DOHH2 (cell line): ENCODE measurements at regions not wholly inside any gene's neighbourhood (a gene's known extent, or its start where the extent isn't known, plus 50 kb on each side); places are given as distances from the start of the nearest gene placed in this dataset.

ENCODE experiments used
- EZH2phosphoT487 ChIP-seq: fragments of 200-600 bp; sonication (generic); IDR thresholded peaks from 2 replicates; pipeline ENCODE4 v1.6.1; 2017; ENCODE audit warnings: borderline replicate concordance, mild to moderate bottlenecking, antibody characterized with exemption, low read length, moderate library complexity, mixed read lengths
- TF ChIP-seq, protein P1 (sequence below): fragments of 200-600 bp; sonication (generic); IDR thresholded peaks from one replicate; pipeline ENCODE4 v1.5.1; 2014; ENCODE audit warnings: antibody characterized with exemption, mild to moderate bottlenecking, low read depth, low read length; ENCODE audit not compliant: poor library complexity, severe bottlenecking

DNA sequence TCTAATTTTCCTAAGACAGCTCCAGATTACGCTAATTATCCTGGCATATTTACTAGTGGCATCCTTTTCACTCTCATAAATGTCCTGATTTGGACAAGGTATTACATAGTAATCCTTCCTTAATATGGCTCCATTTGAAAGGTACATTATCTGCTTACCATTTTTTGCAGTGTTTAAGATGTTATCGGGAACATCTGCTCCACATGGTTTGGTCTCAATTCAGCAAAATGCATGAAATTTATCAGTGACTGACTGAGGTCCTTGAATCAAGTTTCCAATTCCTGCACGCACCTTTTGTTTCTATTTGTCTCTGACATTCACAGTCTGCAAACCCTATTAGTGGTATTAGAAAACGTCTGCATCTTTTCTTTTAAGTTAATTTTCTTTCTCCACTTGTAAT lies 384.1 kb upstream of the KIAA1217 start:
- TF ChIP-seq, protein P1, sequence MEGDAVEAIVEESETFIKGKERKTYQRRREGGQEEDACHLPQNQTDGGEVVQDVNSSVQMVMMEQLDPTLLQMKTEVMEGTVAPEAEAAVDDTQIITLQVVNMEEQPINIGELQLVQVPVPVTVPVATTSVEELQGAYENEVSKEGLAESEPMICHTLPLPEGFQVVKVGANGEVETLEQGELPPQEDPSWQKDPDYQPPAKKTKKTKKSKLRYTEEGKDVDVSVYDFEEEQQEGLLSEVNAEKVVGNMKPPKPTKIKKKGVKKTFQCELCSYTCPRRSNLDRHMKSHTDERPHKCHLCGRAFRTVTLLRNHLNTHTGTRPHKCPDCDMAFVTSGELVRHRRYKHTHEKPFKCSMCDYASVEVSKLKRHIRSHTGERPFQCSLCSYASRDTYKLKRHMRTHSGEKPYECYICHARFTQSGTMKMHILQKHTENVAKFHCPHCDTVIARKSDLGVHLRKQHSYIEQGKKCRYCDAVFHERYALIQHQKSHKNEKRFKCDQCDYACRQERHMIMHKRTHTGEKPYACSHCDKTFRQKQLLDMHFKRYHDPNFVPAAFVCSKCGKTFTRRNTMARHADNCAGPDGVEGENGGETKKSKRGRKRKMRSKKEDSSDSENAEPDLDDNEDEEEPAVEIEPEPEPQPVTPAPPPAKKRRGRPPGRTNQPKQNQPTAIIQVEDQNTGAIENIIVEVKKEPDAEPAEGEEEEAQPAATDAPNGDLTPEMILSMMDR: no peak
- TF ChIP-seq EZH2phosphoT487: no peak
